Smooth muscle cell (in vitro differentiated cells): ENCODE measurements at regions not wholly inside any gene's neighbourhood (a gene's known extent, or its start where the extent isn't known, plus 50 kb on each side); places are given as distances from the start of the nearest gene placed in this dataset.

ENCODE experiments used
- DNase-seq: peaks from one replicate; lab custom pipeline; 2025; ENCODE audit not compliant: unreplicated experiment; lab: John Stamatoyannopoulos, UW
- H2AFZ ChIP-seq: fragments of 200-600 bp; sonication (generic); 2 replicates; pipeline ENCODE4 v1.6.0; 2016; ENCODE audit warnings: antibody characterized with exemption, low read depth, mild to moderate bottlenecking
- H3F3A ChIP-seq: fragments of 200-600 bp; sonication (generic); 2 replicates; pipeline ENCODE4 v1.6.0; 2017; ENCODE audit warnings: antibody characterized with exemption, low read depth
- H3K27ac ChIP-seq: fragments of 200-600 bp; sonication (generic); 2 replicates; pipeline ENCODE4 v1.5.1; 2016; ENCODE audit warnings: low read depth, mild to moderate bottlenecking
- H3K27me3 ChIP-seq: fragments of 200-600 bp; sonication (generic); 2 replicates; pipeline ENCODE4 v1.6.1; 2016; ENCODE audit warnings: low read depth, mild to moderate bottlenecking
- H3K36me3 ChIP-seq: fragments of 200-600 bp; sonication (generic); 2 replicates; pipeline ENCODE4 v1.5.1; 2016; ENCODE audit warnings: low read depth
- H3K4me1 ChIP-seq: fragments of 200-600 bp; sonication (generic); 2 replicates; pipeline ENCODE4 v1.5.1; 2016; ENCODE audit warnings: low read depth
- H3K4me2 ChIP-seq: fragments of 200-600 bp; sonication (generic); 2 replicates; pipeline ENCODE4 v1.6.0; 2016; ENCODE audit warnings: mild to moderate bottlenecking
- H3K4me3 ChIP-seq: fragments of 200-600 bp; sonication (generic); 2 replicates; pipeline ENCODE4 v1.5.1; 2016; ENCODE audit warnings: mild to moderate bottlenecking
- H3K79me2 ChIP-seq: fragments of 200-600 bp; sonication (generic); 2 replicates; pipeline ENCODE4 v1.6.0; 2016; ENCODE audit warnings: low read depth, mild to moderate bottlenecking
- H3K9ac ChIP-seq: fragments of 200-600 bp; sonication (generic); 2 replicates; pipeline ENCODE4 v1.6.0; 2016; ENCODE audit warnings: low read depth
- H3K9me3 ChIP-seq: fragments of 200-600 bp; sonication (generic); replicated peaks from 2 replicates; pipeline ENCODE4 v1.5.1; 2016; ENCODE audit warnings: low read depth
- H4K20me1 ChIP-seq: fragments of 200-600 bp; sonication (generic); 2 replicates; pipeline ENCODE4 v1.6.0; 2016; ENCODE audit warnings: low read depth
- CTCF ChIP-seq: fragments of 200-600 bp; sonication (generic); IDR thresholded peaks from 2 replicates; pipeline ENCODE4 v1.5.1; 2017; ENCODE audit warnings: borderline replicate concordance, mild to moderate bottlenecking, antibody characterized with exemption; ENCODE audit not compliant: insufficient read depth, poor library complexity, severe bottlenecking
- WGBS: methylation state at CpG from one replicate; pipeline ENCODE4 v1.1.7; 2016; ENCODE audit warnings: low lambda C conversion rate; 5-methylcytosine and 5-hydroxymethylcytosine counted together

GRCh38 chr7:132002343-132002968 lies 446.0 kb upstream of the PODXL start:
- no peak overlapping the region for H3K4me3 ChIP-seq
- no peak overlapping the region for H3K27ac ChIP-seq
- peaks cover 16% of the 10 kb centered on the region for H3K27me3 ChIP-seq
- H3K36me3 ChIP-seq = no peaks in the 10 kb centered on the region
- H3F3A ChIP-seq = no peaks in the 10 kb centered on the region
- no peak overlapping the region for H2AFZ ChIP-seq
- H3K9me3 ChIP-seq = no peaks in the 10 kb centered on the region
- no peaks in the 10 kb centered on the region for H3K79me2 ChIP-seq
- no peaks in the 10 kb centered on the region for H3K4me1 ChIP-seq
- H3K9ac ChIP-seq = no peak overlapping the region
- DNase-seq = no peak
- no peak for TF ChIP-seq CTCF
- H3K4me2 ChIP-seq = no peak overlapping the region
- H4K20me1 ChIP-seq = no peaks in the 10 kb centered on the region
- WGBS = 91% methylated on average over 3 of the region's 3 CpGs

- Histone ChIP-seq H2AFZ (no peak overlapping the region), H3K9me3 (no peaks in the 10 kb centered on the region), H3K4me1 (no peaks in the 10 kb centered on the region), H3K27me3 (peaks cover 29% of the 10 kb centered on the region), H3K36me3 (no peaks in the 10 kb centered on the region), H3K4me2 (no peak overlapping the region), H3K79me2 (no peaks in the 10 kb centered on the region), H3K9ac (no peak overlapping the region), H3K4me3 (no peak overlapping the region), H3F3A (no peaks in the 10 kb centered on the region), H4K20me1 (no peaks in the 10 kb centered on the region), H3K27ac (no peak overlapping the region)
- DNase-seq = no peak
- TF ChIP-seq CTCF = no peak
- 77% methylated on average over 2 of the region's 2 CpGs for WGBS
These were observed 444.7 kb upstream of the PODXL start for GRCh38 chr7:132001146-132001545.

GRCh38 chr7:131999193-131999592 lies 442.8 kb upstream of the PODXL start:
- 83% methylated on average over 4 of the region's 4 CpGs for WGBS

More at GRCh38 chr7:131999193-131999592, 442.8 kb upstream of the PODXL start:
- Histone ChIP-seq H3K9ac (no peak overlapping the region), H3K36me3 (no peaks in the 10 kb centered on the region), H3F3A (no peaks in the 10 kb centered on the region), H3K79me2 (no peaks in the 10 kb centered on the region), H3K27ac (no peak overlapping the region), H3K4me3 (no peak overlapping the region), H4K20me1 (no peaks in the 10 kb centered on the region), H3K4me2 (no peak overlapping the region), H3K9me3 (no peaks in the 10 kb centered on the region), H3K27me3 (peaks cover 32% of the 10 kb centered on the region), H3K4me1 (no peaks in the 10 kb centered on the region), H2AFZ (no peak overlapping the region)
- DNase-seq = no peak
- TF ChIP-seq CTCF = no peak
